ENCODE measurements at regions not wholly inside any gene's neighbourhood (a gene's known extent, or its start where the extent isn't known, plus 50 kb on each side); places are given as distances from the start of the nearest gene placed in this dataset.

GRCh38 chr9:89743573-89744254 lies 138.9 kb downstream of the GADD45G start:
- TF ChIP-seq YY1 (IDR thresholded peaks at IDR 0.05; ENCODE audit: insufficient read depth, insufficient read length) = no peak
- TF ChIP-seq ZNF274 (IDR thresholded peaks at IDR 0.05; ENCODE audit: low read depth, low read length) = no peak
- TF ChIP-seq SUZ12 (IDR thresholded peaks at IDR 0.05; ENCODE audit: extremely low read depth, insufficient read depth, insufficient read length) = no peak
